HepG2 (cell line): ENCODE measurements at regions not wholly inside any gene's neighbourhood (a gene's known extent, or its start where the extent isn't known, plus 50 kb on each side); places are given as distances from the start of the nearest gene placed in this dataset.
A peak's percentile ranks its signal among the peaks of the same experiment; 100 is the strongest.

Source experiments
- ATAC-seq: fragments of 200-7000 bp; cut with Tn5 transposase; 3 replicates; pipeline ENCODE4 v1.9.1; 2020; ENCODE audit warnings: mild to moderate bottlenecking, moderate library complexity
- BruUV-seq: library from RNA; stranded (reverse); fragments of 400-500 nt; replicated peaks from 2 replicates; lab custom pipeline; 2021; lab: Mats Ljungman, UMichigan
- CTCF ChIA-PET: fragments of 300-600 bp; formaldehyde crosslinking; extraction: SDS; loops from one replicate; lab custom pipeline; 2021; ENCODE audit warnings: low total read pairs, inconsistent platforms, low intra/inter-chr PET ratio; lab: Yijun Ruan, JAX
- POLR2A ChIA-PET: fragments of 350-600 bp; sonication (Branson Sonifier 250); formaldehyde crosslinking; loops from one replicate; lab custom pipeline; 2020; ENCODE audit warnings: antibody characterized with exemption, inconsistent platforms; lab: Yijun Ruan, JAX
- DNase-seq: peaks from one replicate; pipeline ENCODE4 v3.0.0-alpha.2; 2015; ENCODE audit warnings: low spot score
- FAIRE-seq: peaks from 3 replicates; lab custom pipeline; 2011; peaks lifted over from hg19 to GRCh38; lab: Jason Lieb, UNC
- H2AFZ ChIP-seq: one replicate; pipeline ENCODE4 v1.6.1; 2011; ENCODE audit warnings: low read length, inconsistent platforms
- H3K27ac ChIP-seq: fragments of 300-600 bp; 3 replicates; pipeline ENCODE4 v1.8.0; 2011; ENCODE audit warnings: mixed run types, mild to moderate bottlenecking, mixed read lengths, low read length, inconsistent platforms; ENCODE audit not compliant: insufficient read depth; ENCODE audit errors: extremely low read length
- H3K27me3 ChIP-seq, 2 experiments: fragments of 200-600 bp in 1 of 2; 2 replicates in 1 of 2; 3 replicates in 1 of 2; pipeline versions ENCODE4 v1.6.0 to v1.8.0; 2011; ENCODE audit warnings: low read length in 2 of 2, mild to moderate bottlenecking in 2 of 2, moderate library complexity in 2 of 2, inconsistent platforms in 1 of 2; ENCODE audit not compliant: insufficient read depth in 2 of 2, control insufficient read depth in 1 of 2
- H3K36me3 ChIP-seq, 2 experiments: fragments of 200-600 bp in 1 of 2; replicated peaks in 1 of 2; 2 replicates in 1 of 2; 3 replicates in 1 of 2; pipeline versions ENCODE4 v1.5.1 to v1.8.0; 2011; ENCODE audit warnings: low read length in 2 of 2, inconsistent platforms in 1 of 2; ENCODE audit not compliant: insufficient read depth in 2 of 2, control insufficient read depth in 1 of 2
- H3K4me1 ChIP-seq: 2 replicates; pipeline ENCODE4 v1.5.1; 2012; ENCODE audit warnings: low read length, inconsistent platforms; ENCODE audit not compliant: insufficient read depth
- H3K4me2 ChIP-seq: 2 replicates; pipeline ENCODE4 v1.6.0; 2011; ENCODE audit warnings: low read depth, low read length, inconsistent platforms
- H3K4me3 ChIP-seq, 3 experiments: fragments of 200-600 bp in 1 of 3; sonication (generic), shearing (Covaris generic) in 1 of 3; replicated peaks in 1 of 3; 2 replicates each; pipeline ENCODE4 v1.5.1; 2011 to 2016; ENCODE audit warnings: low read length in 3 of 3, inconsistent platforms in 2 of 3, low read depth in 2 of 3, mild to moderate bottlenecking in 2 of 3, control low read depth in 1 of 3, mixed read lengths in 1 of 3; ENCODE audit not compliant: insufficient read depth in 1 of 3
- H3K79me2 ChIP-seq: one replicate; pipeline ENCODE4 v1.6.1; 2011; ENCODE audit warnings: low read length, inconsistent platforms; ENCODE audit not compliant: insufficient read depth
- H3K9ac ChIP-seq: 2 replicates; pipeline ENCODE4 v1.6.0; 2011; ENCODE audit warnings: mild to moderate bottlenecking, low read depth, low read length, inconsistent platforms; ENCODE audit not compliant: insufficient read depth
- H3K9me3 ChIP-seq: 2 replicates; pipeline ENCODE4 v1.5.1; 2012; ENCODE audit warnings: mild to moderate bottlenecking, low read length
- H4K20me1 ChIP-seq: 2 replicates; pipeline ENCODE4 v1.6.0; 2011; ENCODE audit warnings: inconsistent platforms, mild to moderate bottlenecking, low read length, moderate library complexity; ENCODE audit not compliant: insufficient read depth
- ASH2L ChIP-seq: fragments of 300-600, 200-600 bp; sonication (generic); IDR thresholded peaks from 2 replicates; pipeline ENCODE4 v1.7.0; 2017; ENCODE audit warnings: low read depth, mild to moderate bottlenecking, moderate library complexity, mixed read lengths, low read length; ENCODE audit not compliant: insufficient read length
- DMAP1 ChIP-seq: IDR thresholded peaks from 2 replicates; pipeline ENCODE4 v1.6.1; 2016
- GATAD1 ChIP-seq: IDR thresholded peaks from 2 replicates; pipeline ENCODE4 v1.6.1; 2016; ENCODE audit warnings: missing genetic modification reagents, missing compliant biosample characterization
- KDM1A ChIP-seq: IDR thresholded peaks from 2 replicates; pipeline ENCODE4 v1.6.1; 2016; ENCODE audit warnings: missing compliant biosample characterization
- MEIS2 ChIP-seq: sonication (generic); formaldehyde crosslinking; IDR thresholded peaks from 2 replicates; pipeline ENCODE4 v1.9.0; 2021; ENCODE audit warnings: mild to moderate bottlenecking, missing genetic modification reagents
- MXD3 ChIP-seq: IDR thresholded peaks from 2 replicates; pipeline ENCODE4 v1.6.1; 2016; ENCODE audit warnings: mild to moderate bottlenecking, missing biosample characterization, missing genetic modification reagents
- SMARCC2 ChIP-seq: fragments of 450-650 bp; IDR thresholded peaks from 2 replicates; pipeline ENCODE4 v1.6.1; 2017; ENCODE audit warnings: antibody characterized with exemption, mild to moderate bottlenecking
- SMC3 ChIP-seq: IDR thresholded peaks from 2 replicates; pipeline ENCODE4 v1.6.1; 2011; ENCODE audit warnings: low read length, improper control_type of control experiment
- TAF15 ChIP-seq: fragments of 200-400 bp; formaldehyde crosslinking; IDR thresholded peaks from one replicate; pipeline ENCODE4 v1.6.1; 2018; ENCODE audit warnings: mild to moderate bottlenecking, low read depth, low read length; ENCODE audit not compliant: poor library complexity, severe bottlenecking
- TARDBP ChIP-seq: sonication (generic); formaldehyde crosslinking; IDR thresholded peaks from 2 replicates; pipeline ENCODE4 v1.8.0; 2022; ENCODE audit warnings: mild to moderate bottlenecking, missing genetic modification reagents
- ZBED4 ChIP-seq: sonication (generic); formaldehyde crosslinking; IDR thresholded peaks from 2 replicates; pipeline ENCODE4 v1.4.0; 2020; ENCODE audit warnings: missing genetic modification reagents, borderline replicate concordance
- ZNF335 ChIP-seq: sonication (generic); formaldehyde crosslinking; IDR thresholded peaks from 2 replicates; pipeline ENCODE4 v1.4.0; 2020; ENCODE audit warnings: missing genetic modification reagents
- ZNF574 ChIP-seq: sonication (generic); formaldehyde crosslinking; IDR thresholded peaks from 2 replicates; pipeline ENCODE4 v1.4.0; 2020; ENCODE audit warnings: missing genetic modification reagents
- ZNF660 ChIP-seq: sonication (generic); formaldehyde crosslinking; IDR thresholded peaks from 2 replicates; pipeline ENCODE4 v1.5.1; 2020; ENCODE audit warnings: mild to moderate bottlenecking, low read depth, missing genetic modification reagents, borderline replicate concordance
- ZNF7 ChIP-seq: IDR thresholded peaks from 2 replicates; pipeline ENCODE4 v1.6.1; 2016; ENCODE audit warnings: missing biosample characterization, missing genetic modification reagents
- WGBS: methylation state at CpG from one replicate; pipeline ENCODE4 v1.1.6; 2017; ENCODE audit warnings: low lambda C conversion rate; 5-methylcytosine and 5-hydroxymethylcytosine counted together
- in situ Hi-C: cut with HindIII; loops from 2 replicates; pipeline ENCODE4 v1.10.0; 2017; ENCODE audit warnings: low pct_unique_long_range_greater_than_20kb; ENCODE audit not compliant: extremely low pct_ligation_motif_present
- intact Hi-C: fragments of 100-400 bp; cut with micrococcal nuclease; formaldehyde crosslinking; loops from one replicate; pipeline ENCODE4 v1.10.0; 2022; ENCODE audit not compliant: unreplicated experiment

- peaks cover 22% of the 10 kb centered on the region for H3K4me1 ChIP-seq
- FAIRE-seq = peak; percentile 95
- in situ Hi-C loops = no loop called here
- ATAC-seq = peak; percentile 99
- H3K27ac ChIP-seq = peak overlapping the region; percentile 37
- intact Hi-C loops = loop anchor here (5.0 kb wide), 1 partner anchor 444 kb away; no protein-coding TSS in a partner anchor
- WGBS = 14% methylated on average over 8 of the region's 14 CpGs
- H2AFZ ChIP-seq = no peak overlapping the region
- ChIA-PET POLR2A (interaction anchor here (0.6 to 1.7 kb wide), 2 partner anchors 65 to 341 kb away, joined by 3 to 4 read pairs; no protein-coding TSS in a partner anchor), CTCF (no interaction called here)
- H3K9ac ChIP-seq = peak overlapping the region; percentile 9; the same call in 1 of the 2 replicates
- H3K9me3 ChIP-seq = no peaks in the 10 kb centered on the region
- H3K4me2 ChIP-seq = peak overlapping the region; percentile 60
- H3K4me3 ChIP-seq = peak overlapping the region in 1 of 3 experiments; percentile 29; a peak in 2 of 6 replicates
- H4K20me1 ChIP-seq = no peaks in the 10 kb centered on the region
- peak; percentile 95 for DNase-seq
- H3K36me3 ChIP-seq = no peaks in the 10 kb centered on the region
- no peaks in the 10 kb centered on the region for H3K27me3 ChIP-seq
- H3K79me2 ChIP-seq = no peaks in the 10 kb centered on the region
- no TSS peak for BruUV-seq
- TF ChIP-seq ZNF7 (CRISPR knock-in tag) (no peak), KDM1A (no peak; the same call in 1 of the 2 replicates), GATAD1 (CRISPR knock-in tag) (peak; percentile 56), MXD3 (CRISPR knock-in tag) (no peak), ZNF574 (CRISPR knock-in tag) (peak; percentile 39), ZNF335 (CRISPR knock-in tag) (peak; percentile 53; the same call in 1 of the 2 replicates), DMAP1 (CRISPR knock-in tag) (peak; percentile 54; the same call in 1 of the 2 replicates), ZBED4 (CRISPR knock-in tag) (peak; percentile 66; the same call in 1 of the 2 replicates), SMC3 (no peak), TAF15 (no peak), ASH2L (peak; percentile 56), SMARCC2 (0 out of 2 replicates have a peak, but pooled peaks have one; percentile 16), TARDBP (CRISPR knock-in tag) (peak; percentile 79; the same call in 1 of the 2 replicates), ZNF660 (CRISPR knock-in tag) (no peak), MEIS2 (CRISPR knock-in tag) (peak; percentile 76; the same call in 1 of the 2 replicates)
These were observed 111.0 kb downstream of the BEGAIN start for GRCh38 chr14:100476012-100476822.
